Loucy (cell line): ENCODE measurements at regions not wholly inside any gene's neighbourhood (a gene's known extent, or its start where the extent isn't known, plus 50 kb on each side); places are given as distances from the start of the nearest gene placed in this dataset.

ENCODE experiments used
- H2AFZ ChIP-seq: fragments of 200-600 bp; sonication (generic); 2 replicates; pipeline ENCODE4 v1.6.0; 2016; ENCODE audit warnings: antibody characterized with exemption, mild to moderate bottlenecking, low read length, moderate library complexity
- H3F3A ChIP-seq: fragments of 200-600 bp; 2 replicates; pipeline ENCODE4 v1.6.0; 2016; ENCODE audit warnings: antibody characterized with exemption, low read depth, mild to moderate bottlenecking
- H3K27me3 ChIP-seq: fragments of 200-600 bp; sonication (generic); 2 replicates; pipeline ENCODE4 v1.6.1; 2014; ENCODE audit warnings: low read length, mild to moderate bottlenecking; ENCODE audit not compliant: insufficient read depth, poor library complexity, severe bottlenecking
- H3K36me3 ChIP-seq: fragments of 200-600 bp; sonication (generic); 2 replicates; pipeline ENCODE4 v1.6.1; 2016; ENCODE audit warnings: low read length; ENCODE audit not compliant: insufficient read depth
- H3K4me1 ChIP-seq: fragments of 200-600 bp; sonication (generic); 2 replicates; pipeline ENCODE4 v1.5.1; 2014; ENCODE audit warnings: low read length, mild to moderate bottlenecking; ENCODE audit not compliant: insufficient read depth, poor library complexity, severe bottlenecking
- H3K4me2 ChIP-seq: fragments of 200-600 bp; sonication (generic); 2 replicates; pipeline ENCODE4 v1.6.0; 2014; ENCODE audit warnings: antibody characterized with exemption, low read length, low read depth, mild to moderate bottlenecking; ENCODE audit not compliant: poor library complexity, severe bottlenecking
- H3K4me3 ChIP-seq: fragments of 200-600 bp; sonication (generic); 2 replicates; pipeline ENCODE4 v1.5.1; 2014; ENCODE audit warnings: low read length, mild to moderate bottlenecking, mixed read lengths; ENCODE audit not compliant: poor library complexity, severe bottlenecking
- H3K79me2 ChIP-seq: fragments of 200-600 bp; sonication (generic); 2 replicates; pipeline ENCODE4 v1.6.1; 2014; ENCODE audit warnings: low read length; ENCODE audit not compliant: insufficient read depth
- H3K9ac ChIP-seq: fragments of 200-600 bp; sonication (generic); 2 replicates; pipeline ENCODE4 v1.6.0; 2014; ENCODE audit warnings: mild to moderate bottlenecking, low read depth, low read length, moderate library complexity; ENCODE audit not compliant: poor library complexity, severe bottlenecking
- H3K9me2 ChIP-seq: fragments of 200-600 bp; sonication (generic); replicated peaks from 2 replicates; pipeline ENCODE4 v1.6.1; 2016; ENCODE audit warnings: low read depth, low read length, mixed read lengths
- H3K9me3 ChIP-seq: fragments of 200-600 bp; sonication (generic); 2 replicates; pipeline ENCODE4 v1.6.1; 2014; ENCODE audit warnings: mild to moderate bottlenecking, antibody characterized with exemption, low read length, low read depth; ENCODE audit not compliant: insufficient read depth
- H4K20me1 ChIP-seq: fragments of 200-600 bp; sonication (generic); 2 replicates; pipeline ENCODE4 v1.6.0; 2014; ENCODE audit warnings: antibody characterized with exemption, low read length, mild to moderate bottlenecking; ENCODE audit not compliant: insufficient read depth, poor library complexity, severe bottlenecking
- EZH2phosphoT487 ChIP-seq: fragments of 200-600 bp; IDR thresholded peaks from 2 replicates; pipeline ENCODE4 v1.6.1; 2018; ENCODE audit warnings: antibody characterized with exemption, mild to moderate bottlenecking, moderate library complexity, borderline replicate concordance
- TF ChIP-seq, protein P1 (sequence below): fragments of 200-600 bp; sonication (generic); conservative IDR thresholded peaks from 2 replicates; pipeline ENCODE4 v1.5.1; 2014; ENCODE audit warnings: mild to moderate bottlenecking, antibody characterized with exemption, low read length

DNA sequence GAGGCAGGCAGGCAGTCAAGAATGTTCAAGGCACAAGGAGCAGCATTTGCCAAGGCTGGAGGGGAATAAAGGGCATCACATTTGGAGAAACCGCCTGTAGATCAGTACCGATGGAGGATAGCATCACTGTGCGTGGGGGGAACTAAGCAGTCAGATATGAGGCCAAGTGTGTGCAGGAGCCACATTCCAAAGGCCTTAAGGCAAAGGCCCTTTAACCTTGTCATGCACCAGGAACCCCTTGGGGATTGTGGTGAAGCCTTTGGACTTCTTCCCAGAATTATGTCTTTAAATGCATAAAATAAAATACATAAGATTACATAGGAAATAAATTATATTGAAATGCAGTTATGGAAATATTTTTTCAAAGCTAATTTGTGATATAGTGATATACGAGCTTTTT is 532.1 kb downstream of the BUD13 start:
- Histone ChIP-seq H3K9ac (no peak overlapping the region), H3K9me2 (no peaks in the 10 kb centered on the region), H3K4me3 (no peak overlapping the region), H3K27me3 (no peaks in the 10 kb centered on the region), H3F3A (no peaks in the 10 kb centered on the region), H3K4me1 (no peaks in the 10 kb centered on the region), H4K20me1 (no peaks in the 10 kb centered on the region), H3K36me3 (no peaks in the 10 kb centered on the region), H3K9me3 (no peaks in the 10 kb centered on the region; the same call in 1 of the 2 replicates), H2AFZ (no peak overlapping the region), H3K4me2 (no peak overlapping the region), H3K79me2 (no peaks in the 10 kb centered on the region)
- no peak for TF ChIP-seq EZH2phosphoT487
- TF ChIP-seq, protein P1, sequence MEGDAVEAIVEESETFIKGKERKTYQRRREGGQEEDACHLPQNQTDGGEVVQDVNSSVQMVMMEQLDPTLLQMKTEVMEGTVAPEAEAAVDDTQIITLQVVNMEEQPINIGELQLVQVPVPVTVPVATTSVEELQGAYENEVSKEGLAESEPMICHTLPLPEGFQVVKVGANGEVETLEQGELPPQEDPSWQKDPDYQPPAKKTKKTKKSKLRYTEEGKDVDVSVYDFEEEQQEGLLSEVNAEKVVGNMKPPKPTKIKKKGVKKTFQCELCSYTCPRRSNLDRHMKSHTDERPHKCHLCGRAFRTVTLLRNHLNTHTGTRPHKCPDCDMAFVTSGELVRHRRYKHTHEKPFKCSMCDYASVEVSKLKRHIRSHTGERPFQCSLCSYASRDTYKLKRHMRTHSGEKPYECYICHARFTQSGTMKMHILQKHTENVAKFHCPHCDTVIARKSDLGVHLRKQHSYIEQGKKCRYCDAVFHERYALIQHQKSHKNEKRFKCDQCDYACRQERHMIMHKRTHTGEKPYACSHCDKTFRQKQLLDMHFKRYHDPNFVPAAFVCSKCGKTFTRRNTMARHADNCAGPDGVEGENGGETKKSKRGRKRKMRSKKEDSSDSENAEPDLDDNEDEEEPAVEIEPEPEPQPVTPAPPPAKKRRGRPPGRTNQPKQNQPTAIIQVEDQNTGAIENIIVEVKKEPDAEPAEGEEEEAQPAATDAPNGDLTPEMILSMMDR, result no peak

DNA sequence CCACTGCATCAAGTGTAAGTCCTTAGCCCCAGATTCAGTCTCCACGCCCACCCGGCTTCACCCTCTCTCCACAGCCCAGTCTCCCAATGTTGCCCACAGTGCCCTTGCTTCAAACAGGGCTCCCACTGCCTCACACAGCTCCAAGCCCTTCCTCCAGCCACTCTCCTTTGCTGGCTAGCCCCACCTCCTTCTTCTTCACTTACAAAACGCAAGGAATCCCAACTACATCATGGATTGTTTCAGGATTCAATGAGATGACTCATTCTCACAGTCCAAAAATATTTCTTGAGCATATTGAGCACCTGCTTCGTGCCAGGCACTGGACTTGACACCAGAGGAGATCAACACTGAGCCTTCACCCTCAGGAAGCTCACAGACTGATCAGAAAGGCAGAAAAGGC is 533.5 kb downstream of the BUD13 start:
- no peak overlapping the region for H3K4me2 ChIP-seq
- TF ChIP-seq, protein P1, result no peak
- TF ChIP-seq EZH2phosphoT487, result no peak
- no peaks in the 10 kb centered on the region for H3F3A ChIP-seq
- no peaks in the 10 kb centered on the region; the same call in 1 of the 2 replicates for H3K9me3 ChIP-seq
- H3K9ac ChIP-seq, result no peak overlapping the region
- no peaks in the 10 kb centered on the region for H3K27me3 ChIP-seq
- no peak overlapping the region for H2AFZ ChIP-seq
- H3K4me3 ChIP-seq, result no peak overlapping the region
- no peaks in the 10 kb centered on the region for H4K20me1 ChIP-seq
- H3K9me2 ChIP-seq, result no peaks in the 10 kb centered on the region
- H3K79me2 ChIP-seq, result no peaks in the 10 kb centered on the region
- H3K36me3 ChIP-seq, result no peaks in the 10 kb centered on the region
- no peaks in the 10 kb centered on the region for H3K4me1 ChIP-seq

DNA sequence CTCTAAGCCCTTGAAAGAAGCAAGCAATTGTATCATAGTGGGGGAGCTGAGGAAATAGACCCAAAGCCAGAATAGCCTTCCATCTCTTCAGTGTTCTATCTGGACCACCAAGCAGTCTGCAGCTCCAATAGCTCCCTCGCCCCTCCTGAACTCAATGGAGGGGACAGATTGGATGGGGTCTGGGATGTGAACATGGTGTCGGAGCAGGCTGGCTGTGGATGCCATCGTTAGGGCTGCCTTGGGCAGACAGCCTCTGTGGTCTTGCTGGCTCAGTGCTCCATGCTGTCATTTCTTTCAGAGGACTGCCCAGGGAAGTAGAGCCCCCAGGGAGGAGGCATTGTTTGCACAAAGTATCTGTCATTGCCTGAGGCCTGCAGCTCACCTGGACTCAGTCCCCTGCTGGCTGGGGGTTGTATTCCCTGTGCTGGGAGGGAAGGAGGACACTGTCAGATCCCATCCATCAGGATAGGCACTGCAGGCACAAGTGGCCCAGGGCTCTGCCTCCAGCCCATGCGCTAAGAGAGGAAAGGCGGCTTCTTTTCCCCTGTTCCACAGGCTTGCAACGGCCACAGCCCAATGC is 537.7 kb downstream of the BUD13 start:
- no peaks in the 10 kb centered on the region for H3K36me3 ChIP-seq
- no peaks in the 10 kb centered on the region for H3K4me1 ChIP-seq
- H3K27me3 ChIP-seq, result no peaks in the 10 kb centered on the region
- no peaks in the 10 kb centered on the region for H3K9me2 ChIP-seq
- H2AFZ ChIP-seq, result no peak overlapping the region
- no peak overlapping the region for H3K9ac ChIP-seq
- no peak overlapping the region for H3K4me3 ChIP-seq
- no peaks in the 10 kb centered on the region; the same call in 1 of the 2 replicates for H3K9me3 ChIP-seq
- no peak overlapping the region for H3K4me2 ChIP-seq
- TF ChIP-seq EZH2phosphoT487, result no peak
- TF ChIP-seq, protein P1, result no peak
- H3F3A ChIP-seq, result no peaks in the 10 kb centered on the region
- no peaks in the 10 kb centered on the region for H3K79me2 ChIP-seq
- no peaks in the 10 kb centered on the region for H4K20me1 ChIP-seq
